SK-N-MC (cell line): ENCODE measurements at regions not wholly inside any gene's neighbourhood (a gene's known extent, or its start where the extent isn't known, plus 50 kb on each side); places are given as distances from the start of the nearest gene placed in this dataset.

Experiments
- DNase-seq: peaks from one replicate; pipeline ENCODE4 v3.0.0-alpha.2; 2011; ENCODE audit warnings: low read depth, low spot score
- H3K27ac ChIP-seq: fragments of 200-600 bp; sonication (generic); 2 replicates; pipeline ENCODE4 v1.5.1; 2016; ENCODE audit warnings: mixed run types
- H3K36me3 ChIP-seq: fragments of 200-600 bp; sonication (generic); 2 replicates; pipeline ENCODE4 v1.6.1; 2017; ENCODE audit warnings: antibody characterized with exemption, low read length, mixed read lengths; ENCODE audit not compliant: insufficient read depth
- H3K4me3 ChIP-seq: fragments of 200-600 bp; sonication (generic); 2 replicates; pipeline ENCODE4 v1.5.1; 2016
- H3K9ac ChIP-seq: fragments of 200-600 bp; sonication (generic); 2 replicates; pipeline ENCODE4 v1.8.0; 2017; ENCODE audit warnings: mixed run types, mixed read lengths; ENCODE audit not compliant: insufficient read length
- H3K9me3 ChIP-seq: fragments of 200-600 bp; sonication (generic); 2 replicates; pipeline ENCODE4 v1.6.1; 2017; ENCODE audit warnings: low read depth, mild to moderate bottlenecking, antibody characterized with exemption, low read length, moderate library complexity, mixed read lengths
- EZH2 ChIP-seq: fragments of 200-600 bp; sonication (generic); IDR thresholded peaks from one replicate; pipeline ENCODE4 v1.6.1; 2017; ENCODE audit warnings: antibody characterized with exemption
- FOXP2 ChIP-seq: optimal IDR thresholded peaks from 2 replicates; pipeline ENCODE3; 2011; ENCODE audit warnings: mild to moderate bottlenecking, moderate library complexity; ENCODE audit not compliant: insufficient read depth; ENCODE audit errors: extremely low read length, control extremely low read depth
- POLR2AphosphoS5 ChIP-seq: IDR thresholded peaks from 2 replicates; pipeline ENCODE4 v1.6.1; 2012; ENCODE audit warnings: mild to moderate bottlenecking, low read depth, low read length, borderline replicate concordance

DNA sequence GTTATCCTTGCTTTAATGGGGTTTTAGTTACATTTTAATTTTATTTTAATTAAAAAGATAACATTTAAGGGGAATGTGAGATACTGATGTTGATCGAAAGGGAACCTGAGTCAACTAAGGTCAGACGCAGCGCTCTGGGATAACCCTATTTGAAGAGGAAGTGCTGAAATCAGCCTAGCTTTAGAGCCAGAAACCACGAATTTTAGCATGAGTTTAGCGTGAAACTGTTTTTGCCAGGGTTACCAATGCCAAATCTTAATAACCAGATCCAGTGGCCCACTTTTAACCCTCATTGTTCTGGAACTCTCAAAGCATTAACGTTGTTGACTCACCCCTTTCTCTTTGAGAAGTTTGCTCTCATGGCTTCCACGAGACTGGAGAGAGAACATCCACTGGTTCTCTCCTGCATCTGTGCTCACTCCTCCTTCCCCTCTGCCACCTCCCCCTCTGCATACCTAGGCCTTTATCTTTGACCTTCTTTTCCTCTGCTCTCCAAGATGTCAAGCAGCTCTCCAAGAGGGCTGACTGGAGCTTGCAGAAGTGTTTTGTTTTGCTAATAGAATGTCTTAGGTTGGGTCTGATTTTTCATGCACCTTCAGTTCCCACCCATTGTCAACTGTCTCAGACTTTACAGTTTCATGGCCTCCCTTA is 198.3 kb upstream of the CELF2 start:
- H3K27ac ChIP-seq, result no peak overlapping the region
- DNase-seq, result no peak
- H3K4me3 ChIP-seq, result no peak overlapping the region
- TF ChIP-seq EZH2, result no peak
- no peak for TF ChIP-seq FOXP2
- no peak for TF ChIP-seq POLR2AphosphoS5
- H3K9me3 ChIP-seq, result no peaks in the 10 kb centered on the region
- no peaks in the 10 kb centered on the region for H3K36me3 ChIP-seq
- H3K9ac ChIP-seq, result no peak overlapping the region

DNA sequence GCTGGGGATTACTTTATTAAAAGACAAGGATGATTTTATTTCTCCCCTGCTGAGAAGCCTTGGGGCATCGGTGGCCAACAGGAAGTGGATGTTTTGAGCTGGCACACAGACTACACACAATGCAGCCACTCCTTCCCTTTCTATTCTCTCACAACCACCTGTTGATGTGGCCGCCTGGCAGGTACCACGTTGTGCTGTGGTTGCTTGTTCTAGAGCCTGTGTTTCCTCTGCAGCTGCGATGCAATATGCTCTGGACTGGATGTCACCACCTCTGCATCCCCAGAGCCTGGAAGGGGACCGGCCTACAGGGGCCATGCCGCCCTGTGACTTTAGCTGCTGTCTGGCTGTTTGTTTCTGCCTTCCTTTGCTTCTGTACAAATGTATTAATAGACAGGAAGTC is 195.7 kb upstream of the CELF2 start:
- Histone ChIP-seq H3K9me3 (no peaks in the 10 kb centered on the region), H3K9ac (no peak overlapping the region), H3K27ac (no peak overlapping the region)

GRCh38 chr10:10824591-10825148 is 193.0 kb upstream of the CELF2 start:
- no peaks in the 10 kb centered on the region for H3K36me3 ChIP-seq
- H3K27ac ChIP-seq, result no peak overlapping the region
- H3K9me3 ChIP-seq, result no peaks in the 10 kb centered on the region
- no peak overlapping the region for H3K9ac ChIP-seq
- no peak for DNase-seq
- TF ChIP-seq EZH2, result no peak
- no peak for TF ChIP-seq POLR2AphosphoS5
- TF ChIP-seq FOXP2, result no peak
- no peak overlapping the region for H3K4me3 ChIP-seq

More for the DNA sequence above, 195.7 kb upstream of the CELF2 start:
- H3K4me3 ChIP-seq, result no peak overlapping the region
- H3K36me3 ChIP-seq, result no peaks in the 10 kb centered on the region
- TF ChIP-seq POLR2AphosphoS5 (no peak), FOXP2 (no peak), EZH2 (no peak)
- no peak for DNase-seq

GRCh38 chr10:10826125-10826524 is 191.5 kb upstream of the CELF2 start:
- TF ChIP-seq FOXP2, result no peak
- no peak for TF ChIP-seq EZH2
- no peak for TF ChIP-seq POLR2AphosphoS5

GRCh38 chr10:10828623-10829022 is 189.0 kb upstream of the CELF2 start:
- H3K9me3 ChIP-seq, result no peaks in the 10 kb centered on the region
- H3K36me3 ChIP-seq, result no peaks in the 10 kb centered on the region
- no peak overlapping the region for H3K27ac ChIP-seq
- no peak overlapping the region for H3K4me3 ChIP-seq
- no peak for DNase-seq
- TF ChIP-seq EZH2 (no peak), POLR2AphosphoS5 (no peak), FOXP2 (no peak)
- no peak overlapping the region for H3K9ac ChIP-seq

More at GRCh38 chr10:10826125-10826524, 191.5 kb upstream of the CELF2 start:
- Histone ChIP-seq H3K9me3 (no peaks in the 10 kb centered on the region), H3K27ac (no peak overlapping the region), H3K4me3 (no peak overlapping the region), H3K9ac (no peak overlapping the region), H3K36me3 (no peaks in the 10 kb centered on the region)
- no peak for DNase-seq

GRCh38 chr10:10829576-10829975 is 188.1 kb upstream of the CELF2 start:
- no peak for DNase-seq
- no peaks in the 10 kb centered on the region for H3K36me3 ChIP-seq
- no peak overlapping the region for H3K27ac ChIP-seq
- TF ChIP-seq FOXP2 (no peak), EZH2 (no peak), POLR2AphosphoS5 (no peak)
- no peak overlapping the region for H3K9ac ChIP-seq
- H3K9me3 ChIP-seq, result no peaks in the 10 kb centered on the region
- H3K4me3 ChIP-seq, result no peak overlapping the region

- Histone ChIP-seq H3K27ac (no peak overlapping the region), H3K36me3 (no peaks in the 10 kb centered on the region), H3K9ac (no peak overlapping the region), H3K4me3 (no peak overlapping the region), H3K9me3 (no peaks in the 10 kb centered on the region)
- DNase-seq, result no peak
- TF ChIP-seq POLR2AphosphoS5 (no peak), EZH2 (no peak), FOXP2 (no peak)
Observed at GRCh38 chr10:10830293-10830986, 187.2 kb upstream of the CELF2 start.

DNA sequence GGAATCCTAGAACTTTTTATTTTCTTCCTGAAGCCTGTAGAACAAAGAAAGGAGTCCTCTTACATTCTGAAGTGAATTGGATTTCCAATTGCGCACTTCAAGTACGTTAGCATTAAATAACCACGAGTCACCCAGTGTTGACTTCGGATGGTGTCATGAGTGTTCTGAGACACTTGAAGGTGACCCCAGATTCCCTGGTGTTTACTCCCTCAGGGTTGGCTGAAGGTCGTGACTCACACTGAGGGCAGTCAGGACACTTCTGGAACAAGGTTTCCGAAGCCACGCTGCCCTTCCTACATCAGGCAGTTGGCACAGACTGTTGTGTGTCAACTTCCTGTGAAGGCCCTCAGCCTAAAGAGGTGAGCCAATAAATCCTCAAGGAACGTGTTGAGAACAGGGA is 186.6 kb upstream of the CELF2 start:
- TF ChIP-seq POLR2AphosphoS5, result no peak
- no peak for TF ChIP-seq FOXP2
- TF ChIP-seq EZH2, result no peak
- no peaks in the 10 kb centered on the region for H3K36me3 ChIP-seq

DNA sequence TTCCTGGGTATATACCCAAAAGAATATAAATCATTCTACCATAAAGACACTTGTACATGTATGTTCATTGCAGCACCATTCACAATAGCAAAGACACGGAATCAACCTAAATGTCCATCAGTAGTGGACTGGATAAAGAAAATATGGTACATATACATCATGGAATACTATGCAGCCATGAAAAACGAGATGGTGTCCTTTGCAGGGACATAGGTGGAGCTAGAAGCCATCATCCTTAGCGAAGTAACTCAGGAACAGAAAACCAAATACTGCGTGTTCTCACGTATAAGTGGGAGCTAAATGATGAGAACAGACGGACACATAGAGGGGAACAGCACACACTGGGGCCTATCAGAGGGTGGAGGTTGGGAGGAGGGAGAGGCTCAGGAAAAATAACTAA is 183.7 kb upstream of the CELF2 start:
- DNase-seq, result no peak
- TF ChIP-seq FOXP2 (no peak), EZH2 (no peak), POLR2AphosphoS5 (no peak)
- H3K9me3 ChIP-seq, result no peaks in the 10 kb centered on the region
- no peak overlapping the region for H3K27ac ChIP-seq
- no peak overlapping the region for H3K9ac ChIP-seq
- H3K4me3 ChIP-seq, result no peak overlapping the region
- no peaks in the 10 kb centered on the region for H3K36me3 ChIP-seq

More for the DNA sequence above, 186.6 kb upstream of the CELF2 start:
- Histone ChIP-seq H3K27ac (no peak overlapping the region), H3K9ac (no peak overlapping the region), H3K9me3 (no peaks in the 10 kb centered on the region), H3K4me3 (no peak overlapping the region)
- no peak for DNase-seq
